ENCODE measurements at regions not wholly inside any gene's neighbourhood (a gene's known extent, or its start where the extent isn't known, plus 50 kb on each side); places are given as distances from the start of the nearest gene placed in this dataset.
"Not testable (repeated sequence)": the region's sequence is repeated elsewhere in the genome, so short reads cannot be mapped to it uniquely, and the experiment has no call there.

- not testable (repeated sequence) for DNase-seq
Measured at GRCh38 chr2:106249157-106249828, 55.2 kb upstream of the UXS1 start.

GRCh38 chr2:106248548-106249151, 54.5 kb upstream of the UXS1 start:
- not testable (repeated sequence) for DNase-seq
